ENCODE measurements at regions not wholly inside any gene's neighbourhood (a gene's known extent, or its start where the extent isn't known, plus 50 kb on each side); places are given as distances from the start of the nearest gene placed in this dataset.
"Not testable (repeated sequence)": the region's sequence is repeated elsewhere in the genome, so short reads cannot be mapped to it uniquely, and the experiment has no call there.

- Mint-ChIP-seq H3K27me3 (ENCODE audit: low read depth in 3 of 3) (peaks cover 0 to 3% (median 0%) of the 10 kb centered on the region in 3 donors), H3K36me3 (no peaks in the 10 kb centered on the region), H3K27ac (no peak overlapping the region), H3K4me1 (no peaks in the 10 kb centered on the region), H3K4me3 (no peak overlapping the region), H3K9me3 (peaks cover 0 to 10% (median 8%) of the 10 kb centered on the region in 7 donors)
- intact Hi-C loops (cut with micrococcal nuclease), result no loop called here
- H3K9ac ChIP-seq (ENCODE audit: insufficient read depth, low read length, poor library complexity, severe bottlenecking), result no peak overlapping the region
- WGBS (ENCODE audit: insufficient coverage), result no CpG with 5 or more reads among the region's 2 CpGs
- H3K4me3 ChIP-seq (replicated peaks in 1 of 3; ENCODE audit: low read depth in 2 of 3, low read length in 3 of 3), result no peak overlapping the region
- no peaks in the 10 kb centered on the region for H3K4me1 ChIP-seq (ENCODE audit: control insufficient read depth in 1 of 2, insufficient read depth in 2 of 2, low read length in 2 of 2)
- H4K20me1 ChIP-seq (ENCODE audit: insufficient read depth, low read length), result no peaks in the 10 kb centered on the region
- H3K27me3 ChIP-seq (ENCODE audit: control insufficient read depth in 2 of 2, insufficient read depth in 2 of 2, low read length in 2 of 2), result no peaks in the 10 kb centered on the region
- H3K36me3 ChIP-seq (replicated peaks in 1 of 2; ENCODE audit: control insufficient read depth in 1 of 2, insufficient read depth in 2 of 2, low read length in 2 of 2), result no peaks in the 10 kb centered on the region
- H3K9me3 ChIP-seq (replicated peaks in 1 of 2; ENCODE audit: control insufficient read depth in 1 of 2, insufficient read depth in 1 of 2, low read length in 2 of 2), result peaks cover 0 to 3% of the 10 kb centered on the region in 2 donors
- TF ChIP-seq CTCF (IDR thresholded peaks at IDR 0.05), result no peak
- no peak overlapping the region for H2AFZ ChIP-seq (ENCODE audit: insufficient read depth, low read depth, low read length, poor library complexity, severe bottlenecking)
- no peak overlapping the region for H3K4me2 ChIP-seq (replicated peaks; ENCODE audit: extremely low read depth, low read length, poor library complexity, severe bottlenecking)
- DNase-seq, result no peak
- H3K79me2 ChIP-seq (ENCODE audit: insufficient read depth, low read length), result no peaks in the 10 kb centered on the region
- no peak overlapping the region for H3K27ac ChIP-seq (ENCODE audit: low read depth in 1 of 2, low read length in 2 of 2)
Measured at GRCh38 chr21:28172376-28172775, 820.3 kb downstream of the LTN1 start.

GRCh38 chr21:28167366-28167765 is 825.3 kb downstream of the LTN1 start:
- TF ChIP-seq CTCF (IDR thresholded peaks at IDR 0.05), result no peak
- Mint-ChIP-seq H3K4me1 (no peaks in the 10 kb centered on the region), H3K4me3 (no peak overlapping the region), H3K27ac (no peak overlapping the region), H3K36me3 (no peaks in the 10 kb centered on the region), H3K9me3 (peaks cover 2 to 14% (median 6%) of the 10 kb centered on the region in 7 donors), H3K27me3 (ENCODE audit: low read depth in 3 of 3) (peaks cover 0 to 1% (median 0%) of the 10 kb centered on the region in 3 donors)
- Histone ChIP-seq H4K20me1 (ENCODE audit: insufficient read depth, low read length) (no peaks in the 10 kb centered on the region), H3K4me3 (replicated peaks in 1 of 3; ENCODE audit: low read depth in 2 of 3, low read length in 3 of 3) (no peak overlapping the region), H3K9ac (ENCODE audit: insufficient read depth, low read length, poor library complexity, severe bottlenecking) (no peak overlapping the region), H3K79me2 (ENCODE audit: insufficient read depth, low read length) (no peaks in the 10 kb centered on the region), H3K4me1 (ENCODE audit: control insufficient read depth in 1 of 2, insufficient read depth in 2 of 2, low read length in 2 of 2) (no peaks in the 10 kb centered on the region), H3K27ac (ENCODE audit: low read depth in 1 of 2, low read length in 2 of 2) (no peak overlapping the region), H3K27me3 (ENCODE audit: control insufficient read depth in 2 of 2, insufficient read depth in 2 of 2, low read length in 2 of 2) (no peaks in the 10 kb centered on the region), H3K9me3 (replicated peaks in 1 of 2; ENCODE audit: control insufficient read depth in 1 of 2, insufficient read depth in 1 of 2, low read length in 2 of 2) (no peaks in the 10 kb centered on the region), H2AFZ (ENCODE audit: insufficient read depth, low read depth, low read length, poor library complexity, severe bottlenecking) (no peak overlapping the region), H3K36me3 (replicated peaks in 1 of 2; ENCODE audit: control insufficient read depth in 1 of 2, insufficient read depth in 2 of 2, low read length in 2 of 2) (no peaks in the 10 kb centered on the region), H3K4me2 (replicated peaks; ENCODE audit: extremely low read depth, low read length, poor library complexity, severe bottlenecking) (no peak overlapping the region)
- DNase-seq, result no peak
- intact Hi-C loops (cut with micrococcal nuclease), result no loop called here

GRCh38 chr21:28164519-28164918 is 828.2 kb downstream of the LTN1 start:
- 95% methylated on average over 8 of the region's 9 CpGs for WGBS (ENCODE audit: insufficient coverage)
- H3K4me2 ChIP-seq (replicated peaks; ENCODE audit: extremely low read depth, low read length, poor library complexity, severe bottlenecking); H3K27me3 ChIP-seq (ENCODE audit: control insufficient read depth in 2 of 2, insufficient read depth in 2 of 2, low read length in 2 of 2); intact Hi-C loops (cut with micrococcal nuclease); H3K9ac ChIP-seq (ENCODE audit: insufficient read depth, low read length, poor library complexity, severe bottlenecking); H3K27ac ChIP-seq (ENCODE audit: low read depth in 1 of 2, low read length in 2 of 2); H3K9me3 ChIP-seq (replicated peaks in 1 of 2; ENCODE audit: control insufficient read depth in 1 of 2, insufficient read depth in 1 of 2, low read length in 2 of 2); DNase-seq; H3K4me1 ChIP-seq (ENCODE audit: control insufficient read depth in 1 of 2, insufficient read depth in 2 of 2, low read length in 2 of 2); H3K4me3 Mint-ChIP-seq; H3K27ac Mint-ChIP-seq; H3K36me3 Mint-ChIP-seq; H3K36me3 ChIP-seq (replicated peaks in 1 of 2; ENCODE audit: control insufficient read depth in 1 of 2, insufficient read depth in 2 of 2, low read length in 2 of 2); H3K4me3 ChIP-seq (replicated peaks in 1 of 3; ENCODE audit: low read depth in 2 of 3, low read length in 3 of 3); H3K27me3 Mint-ChIP-seq (ENCODE audit: low read depth in 3 of 3); H2AFZ ChIP-seq (ENCODE audit: insufficient read depth, low read depth, low read length, poor library complexity, severe bottlenecking); H3K79me2 ChIP-seq (ENCODE audit: insufficient read depth, low read length); H3K4me1 Mint-ChIP-seq; H4K20me1 ChIP-seq (ENCODE audit: insufficient read depth, low read length): not testable (repeated sequence)
- H3K9me3 Mint-ChIP-seq, result peaks cover 2 to 14% (median 11%) of the 10 kb centered on the region in 7 donors
